H1 (cell line): ENCODE measurements at regions not wholly inside any gene's neighbourhood (a gene's known extent, or its start where the extent isn't known, plus 50 kb on each side); places are given as distances from the start of the nearest gene placed in this dataset.

Source experiments
- CTCF ChIA-PET: fragments of 300-600 bp; sonication (Branson Sonifier 250); formaldehyde crosslinking; loops from one replicate; lab custom pipeline; 2021; ENCODE audit not compliant: partially characterized antibody; lab: Charles Lee
- POLR2A ChIA-PET: fragments of 300-600 bp; sonication (Branson Sonifier 250); formaldehyde crosslinking; loops from one replicate; lab custom pipeline; 2021; ENCODE audit warnings: inconsistent platforms; ENCODE audit not compliant: partially characterized antibody; lab: Charles Lee
- DNase-seq, 2 experiments: peaks; one replicate each; pipeline versions ENCODE4 v3.0.0 to v3.0.0-alpha.2; 2010 to 2022; ENCODE audit warnings: low spot score in 2 of 2, low read depth in 1 of 2, mixed read lengths in 1 of 2
- FAIRE-seq: peaks from 2 replicates; lab custom pipeline; 2011; peaks lifted over from hg19 to GRCh38; lab: Jason Lieb, UNC
- H2AFZ ChIP-seq: 2 replicates; pipeline ENCODE4 v1.8.1; 2012; ENCODE audit warnings: low read length, inconsistent platforms
- H2AK5ac ChIP-seq: 2 replicates; pipeline ENCODE4 v1.6.1; 2013; ENCODE audit warnings: low read depth, low read length
- H2BK120ac ChIP-seq: replicated peaks from 2 replicates; pipeline ENCODE3; 2013; ENCODE audit warnings: low read depth, low read length, inconsistent platforms
- H2BK12ac ChIP-seq: 2 replicates; pipeline ENCODE4 v1.6.1; 2013; ENCODE audit warnings: low read depth, low read length
- H2BK15ac ChIP-seq: 2 replicates; pipeline ENCODE4 v1.6.1; 2013; ENCODE audit warnings: low read length
- H2BK20ac ChIP-seq: 2 replicates; pipeline ENCODE4 v1.6.1; 2013; ENCODE audit warnings: low read length
- H2BK5ac ChIP-seq: 2 replicates; pipeline ENCODE4 v1.6.1; 2013; ENCODE audit warnings: low read depth, low read length
- H3K14ac ChIP-seq: 2 replicates; pipeline ENCODE4 v1.6.1; 2013; ENCODE audit warnings: inconsistent platforms; ENCODE audit not compliant: insufficient read length
- H3K18ac ChIP-seq: 2 replicates; pipeline ENCODE4 v1.6.1; 2013; ENCODE audit warnings: low read length; ENCODE audit errors: extremely low read depth
- H3K23ac ChIP-seq: 2 replicates; pipeline ENCODE4 v1.6.1; 2013; ENCODE audit warnings: inconsistent platforms; ENCODE audit not compliant: insufficient read length
- H3K23me2 ChIP-seq: 2 replicates; pipeline ENCODE4 v1.6.1; 2013; ENCODE audit warnings: low read depth, low read length
- H3K27ac ChIP-seq: 2 replicates; pipeline ENCODE4 v1.6.1; 2011; ENCODE audit warnings: low read depth, low read length, inconsistent platforms
- H3K27me3 ChIP-seq, 4 experiments: replicated peaks in 1 of 4; 1 replicate in 1 of 4; 2 replicates in 3 of 4; pipeline versions ENCODE4 v1.6.1 to v1.8.1; 2011 to 2013; ENCODE audit warnings: low read length in 3 of 4, mild to moderate bottlenecking in 3 of 4, inconsistent platforms in 2 of 4, mixed read lengths in 2 of 4, moderate library complexity in 1 of 4; ENCODE audit not compliant: control insufficient read depth in 3 of 4, insufficient read depth in 3 of 4; ENCODE audit errors: extremely low read depth in 1 of 4
- H3K36me3 ChIP-seq, 4 experiments: 2 replicates each; pipeline versions ENCODE4 v1.6.1 to v1.8.1; 2011 to 2013; ENCODE audit warnings: mild to moderate bottlenecking in 4 of 4, low read length in 3 of 4, moderate library complexity in 2 of 4, control low read depth in 1 of 4, inconsistent platforms in 1 of 4; ENCODE audit not compliant: insufficient read depth in 4 of 4, control insufficient read depth in 2 of 4
- H3K4ac ChIP-seq: replicated peaks from 2 replicates; pipeline ENCODE3; 2013; ENCODE audit warnings: low read length, low read depth, mixed read lengths, inconsistent platforms; ENCODE audit not compliant: insufficient read length
- H3K4me1 ChIP-seq, 4 experiments: replicated peaks in 1 of 4; 1 replicate in 1 of 4; 2 replicates in 3 of 4; pipeline versions ENCODE4 v1.6.1 to v1.8.1; 2011 to 2013; ENCODE audit warnings: low read length in 3 of 4, inconsistent platforms in 2 of 4, mixed read lengths in 1 of 4; ENCODE audit not compliant: insufficient read depth in 4 of 4, control insufficient read depth in 3 of 4
- H3K4me2 ChIP-seq, 2 experiments: 2 replicates each; pipeline versions ENCODE4 v1.6.1 to v1.8.1; 2011 to 2013; ENCODE audit warnings: low read depth in 2 of 2, low read length in 2 of 2, control low read depth in 1 of 2, inconsistent platforms in 1 of 2, mild to moderate bottlenecking in 1 of 2; ENCODE audit not compliant: insufficient read depth in 1 of 2
- H3K4me3 ChIP-seq, 4 experiments: fragments of 200-600, 300-600 bp in 1 of 4; sonication (generic), shearing (Covaris generic), sonication (Bioruptor Twin) in 1 of 4; 2 replicates each; pipeline versions ENCODE4 v1.5.1 to v1.8.1; 2011 to 2016; ENCODE audit warnings: low read length in 4 of 4, low read depth in 3 of 4, control low read depth in 2 of 4, inconsistent platforms in 2 of 4, mild to moderate bottlenecking in 2 of 4, mixed read lengths in 1 of 4, moderate library complexity in 1 of 4; ENCODE audit not compliant: insufficient read depth in 2 of 4; ENCODE audit errors: extremely low read depth in 1 of 4
- H3K56ac ChIP-seq: replicated peaks from 2 replicates; pipeline ENCODE3; 2013; ENCODE audit warnings: low read depth, mild to moderate bottlenecking, mixed read lengths, low read length, inconsistent platforms; ENCODE audit not compliant: insufficient read length
- H3K79me1 ChIP-seq: 2 replicates; pipeline ENCODE4 v1.6.1; 2013; ENCODE audit warnings: low read depth, low read length, control low read depth
- H3K79me2 ChIP-seq, 2 experiments: 2 replicates each; pipeline versions ENCODE4 v1.6.1 to v1.8.1; 2012 to 2013; ENCODE audit warnings: low read length in 2 of 2, mild to moderate bottlenecking in 2 of 2, inconsistent platforms in 1 of 2; ENCODE audit not compliant: insufficient read depth in 2 of 2, control insufficient read depth in 1 of 2
- H3K9ac ChIP-seq, 4 experiments: replicated peaks in 1 of 4; 1 replicate in 1 of 4; 2 replicates in 3 of 4; pipeline versions ENCODE4 v1.6.1 to v1.8.1; 2011 to 2013; ENCODE audit warnings: low read depth in 3 of 4, low read length in 3 of 4, control low read depth in 2 of 4, mild to moderate bottlenecking in 2 of 4, moderate library complexity in 2 of 4, inconsistent platforms in 1 of 4; ENCODE audit errors: extremely low read depth in 1 of 4
- H3K9me3 ChIP-seq, 2 experiments: 2 replicates each; pipeline versions ENCODE4 v1.6.1 to v1.8.1; 2012 to 2013; ENCODE audit warnings: mild to moderate bottlenecking in 2 of 2, moderate library complexity in 2 of 2, control low read depth in 1 of 2, inconsistent platforms in 1 of 2, low read depth in 1 of 2, low read length in 1 of 2, mixed read lengths in 1 of 2; ENCODE audit not compliant: insufficient read depth in 2 of 2
- H4K20me1 ChIP-seq, 2 experiments: replicated peaks in 1 of 2; 2 replicates each; pipeline versions ENCODE3 to v1.8.1; 2011 to 2013; ENCODE audit warnings: inconsistent platforms in 2 of 2, low read length in 2 of 2, mild to moderate bottlenecking in 1 of 2; ENCODE audit not compliant: insufficient read depth in 2 of 2, control insufficient read depth in 1 of 2
- H4K5ac ChIP-seq: 2 replicates; pipeline ENCODE4 v1.6.1; 2013; ENCODE audit warnings: low read length, low read depth, mixed read lengths, inconsistent platforms; ENCODE audit not compliant: insufficient read length
- H4K8ac ChIP-seq: 2 replicates; pipeline ENCODE4 v1.8.0; 2013; ENCODE audit warnings: mild to moderate bottlenecking, moderate library complexity, low read length, inconsistent platforms; ENCODE audit not compliant: insufficient read depth; ENCODE audit errors: extremely low read depth
- H4K91ac ChIP-seq: replicated peaks from 2 replicates; pipeline ENCODE3; 2013; ENCODE audit warnings: low read length, mixed read lengths, inconsistent platforms; ENCODE audit not compliant: insufficient read length
- CBX5 ChIP-seq: fragments of 300-800, 300-1000 bp; sonication (generic); IDR thresholded peaks from 2 replicates; pipeline ENCODE4 v1.7.1; 2016; ENCODE audit warnings: antibody characterized with exemption, low read length, low read depth
- CEBPB ChIP-seq: IDR thresholded peaks from 2 replicates; pipeline ENCODE4 v1.6.1; 2012; ENCODE audit warnings: low read depth, low read length
- CREB1 ChIP-seq: IDR thresholded peaks from 2 replicates; pipeline ENCODE4 v1.6.1; 2012; ENCODE audit warnings: inconsistent platforms
- EZH2 ChIP-seq: fragments of 200-600 bp; sonication (generic); IDR thresholded peaks from 2 replicates; pipeline ENCODE4 v1.7.1; 2012; ENCODE audit warnings: low read depth, mild to moderate bottlenecking, moderate library complexity, low read length, inconsistent platforms; ENCODE audit not compliant: severe bottlenecking
- GABPA ChIP-seq: IDR thresholded peaks from 2 replicates; pipeline ENCODE4 v1.6.1; 2011; ENCODE audit warnings: mild to moderate bottlenecking, low read length, moderate library complexity, borderline replicate concordance; ENCODE audit not compliant: insufficient read depth
- KDM1A ChIP-seq: fragments of 200-600, 300-600 bp; sonication (generic); IDR thresholded peaks from 2 replicates; pipeline ENCODE4 v1.7.1; 2016; ENCODE audit warnings: mild to moderate bottlenecking, low read length, borderline replicate concordance
- POU5F1 ChIP-seq: IDR thresholded peaks from 2 replicates; pipeline ENCODE4 v1.6.1; 2011; ENCODE audit warnings: low read depth, mild to moderate bottlenecking, low read length, moderate library complexity
- RFX5 ChIP-seq: IDR thresholded peaks from 2 replicates; pipeline ENCODE4 v1.6.1; 2011; ENCODE audit warnings: low read depth, low read length, improper control_type of control experiment, borderline replicate concordance
- RNF2 ChIP-seq: fragments of 200-900, 300-1000 bp; sonication (generic); IDR thresholded peaks from 2 replicates; pipeline ENCODE4 v1.7.1; 2016; ENCODE audit warnings: borderline replicate concordance, low read depth, mild to moderate bottlenecking, antibody characterized with exemption, low read length; ENCODE audit not compliant: poor library complexity, severe bottlenecking; ENCODE audit errors: missing control alignments
- SIN3A ChIP-seq, 2 experiments: IDR thresholded peaks in 1 of 2; conservative IDR thresholded peaks in 1 of 2; 2 replicates each; pipeline ENCODE4 v1.6.1; 2011 to 2012; ENCODE audit warnings: low read length in 2 of 2, improper control_type of control experiment in 1 of 2, low read depth in 1 of 2, mild to moderate bottlenecking in 1 of 2
- TAF7 ChIP-seq: optimal IDR thresholded peaks from 2 replicates; pipeline ENCODE3; 2011; ENCODE audit warnings: low read depth, mild to moderate bottlenecking, inconsistent platforms, low read length, moderate library complexity, borderline replicate concordance
- WGBS, 2 experiments: shearing (Covaris generic) in 1 of 2; methylation state at CpG; one replicate each; pipeline versions ENCODE4 v1.1.6 to v1.1.7; 2013 to 2015; ENCODE audit warnings: low lambda C conversion rate in 2 of 2, mixed read lengths in 2 of 2, inconsistent platforms in 1 of 2, low coverage in 1 of 2, missing lambda C conversion rate in 1 of 2; ENCODE audit not compliant: insufficient replicate concordance in 2 of 2, insufficient coverage in 1 of 2, insufficient read length in 1 of 2; ENCODE audit errors: extremely low coverage in 1 of 2, missing lambda C conversion rate in 1 of 2; 5-methylcytosine and 5-hydroxymethylcytosine counted together

- FAIRE-seq = no peak
- H2BK5ac ChIP-seq = no peak overlapping the region
- no peak overlapping the region for H3K14ac ChIP-seq
- H2BK15ac ChIP-seq = no peak overlapping the region
- no peak overlapping the region for H2BK20ac ChIP-seq
- H4K20me1 ChIP-seq = no peaks in the 10 kb centered on the region
- no peak overlapping the region for H3K18ac ChIP-seq
- TF ChIP-seq KDM1A = no peak
- TF ChIP-seq CBX5 = no peak
- no peak for TF ChIP-seq EZH2
- TF ChIP-seq CREB1 = no peak
- no peak for TF ChIP-seq CEBPB
- no peak for TF ChIP-seq POU5F1
- TF ChIP-seq RFX5 = no peak
- TF ChIP-seq RNF2 = no peak
- TF ChIP-seq TAF7 = no peak
- TF ChIP-seq SIN3A (conservative IDR thresholded peaks at IDR 0.05 in 1 of 2, IDR thresholded peaks at IDR 0.05 in 1 of 2; ENCODE audit: low read depth in 1 of 2, low read length in 2 of 2) = no peak
- no peak for TF ChIP-seq GABPA
- no peak overlapping the region for H4K5ac ChIP-seq
- no peak overlapping the region for H3K9ac ChIP-seq
- no peak overlapping the region for H2AK5ac ChIP-seq
- no peaks in the 10 kb centered on the region for H3K23me2 ChIP-seq
- H4K8ac ChIP-seq = no peak overlapping the region
- no peak for DNase-seq
- no peaks in the 10 kb centered on the region for H3K9me3 ChIP-seq
- H3K79me1 ChIP-seq = no peaks in the 10 kb centered on the region
- H3K27ac ChIP-seq = no peak overlapping the region
- H3K23ac ChIP-seq = no peak overlapping the region
- H3K4ac ChIP-seq = no peak overlapping the region
- no peak overlapping the region for H3K4me3 ChIP-seq
- no peaks in the 10 kb centered on the region for H3K36me3 ChIP-seq
- H3K27me3 ChIP-seq = no peaks in the 10 kb centered on the region
- 100% methylated on average over 2 of the region's 2 CpGs; no CpG with 5 or more reads in 1 of the 2 experiments for WGBS, 2 experiments
- no peaks in the 10 kb centered on the region for H3K79me2 ChIP-seq
- no peaks in the 10 kb centered on the region for H3K4me1 ChIP-seq
- H4K91ac ChIP-seq = no peak overlapping the region
- POLR2A ChIA-PET = no interaction called here
- H3K4me2 ChIP-seq = no peak overlapping the region
- CTCF ChIA-PET = interaction anchor here (0.6 to 1.7 kb wide), 4 partner anchors 9 to 198 kb away, joined by 3 to 5 read pairs (median 4); no protein-coding TSS in a partner anchor
- H2BK120ac ChIP-seq = no peak overlapping the region
- no peak overlapping the region for H2BK12ac ChIP-seq
- no peak overlapping the region for H3K56ac ChIP-seq
- H2AFZ ChIP-seq = no peak overlapping the region; the same call in none of the 2 replicates
Measured at GRCh38 chr4:134665429-134665828, 463.8 kb upstream of the PABPC4L start.
